ENCODE measurements at regions not wholly inside any gene's neighbourhood (a gene's known extent, or its start where the extent isn't known, plus 50 kb on each side); places are given as distances from the start of the nearest gene placed in this dataset.
"Not testable (repeated sequence)": the region's sequence is repeated elsewhere in the genome, so short reads cannot be mapped to it uniquely, and the experiment has no call there.

GRCh38 chr14:83981676-83982258 is 1548.2 kb upstream of the FLRT2 start:
- not testable (repeated sequence) for TF ChIP-seq CTCF, POLR2A (IDR thresholded peaks at IDR 0.05)
